NCI-H69 (cell line): ENCODE measurements at regions not wholly inside any gene's neighbourhood (a gene's known extent, or its start where the extent isn't known, plus 50 kb on each side); places are given as distances from the start of the nearest gene placed in this dataset.
A peak's percentile ranks its signal among the peaks of the same experiment; 100 is the strongest.

Source experiments
- DNase-seq: peaks from one replicate; lab custom pipeline; 2025; lab: John Stamatoyannopoulos, UW

DNA sequence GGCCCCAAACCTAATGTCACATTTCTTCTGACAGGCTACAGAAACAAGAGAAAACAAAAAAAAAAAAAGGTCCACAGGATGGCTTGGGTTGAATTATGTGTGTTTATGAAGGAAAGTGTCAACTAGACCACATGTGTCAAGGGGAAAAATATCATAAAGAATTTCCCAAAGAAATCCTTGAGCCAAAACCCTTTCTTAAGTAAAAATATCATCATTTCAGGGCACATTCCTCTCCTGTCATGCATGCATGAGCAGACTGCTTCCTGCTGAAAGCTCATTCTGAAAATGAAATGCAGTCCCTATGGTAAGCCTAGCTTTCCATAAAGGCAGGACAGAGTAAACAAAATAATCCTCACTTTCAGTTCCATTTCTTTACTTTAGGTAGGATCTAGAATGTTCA is 85.7 kb upstream of the RBBP8 start:
- peak; percentile 15 for DNase-seq

DNA sequence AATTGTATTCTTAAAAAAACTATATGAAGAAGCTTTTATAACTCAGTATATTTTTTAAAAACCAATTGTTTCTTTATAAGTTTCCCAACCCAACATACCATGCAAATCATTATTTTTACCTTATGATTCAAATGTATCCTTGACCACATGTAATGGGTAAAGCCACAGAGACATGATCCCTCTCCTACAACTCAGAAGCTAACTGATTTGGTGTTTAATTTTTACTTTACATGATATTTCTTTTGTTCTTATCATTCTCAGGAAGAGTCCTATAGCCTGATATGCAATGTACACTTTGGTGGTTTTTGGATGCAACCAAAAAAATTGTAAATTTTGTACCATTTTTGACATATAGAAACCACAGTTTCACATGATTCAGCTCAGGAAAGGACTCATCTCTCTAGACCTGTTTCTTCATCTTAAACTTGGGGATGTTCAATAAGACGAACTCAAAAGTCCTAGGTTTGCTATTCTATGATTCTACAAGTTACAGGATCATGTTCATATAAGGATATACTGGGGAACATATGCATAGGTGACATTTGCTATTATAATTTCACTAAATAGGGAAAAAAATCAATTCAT is 85.2 kb upstream of the RBBP8 start:
- no peak for DNase-seq

DNA sequence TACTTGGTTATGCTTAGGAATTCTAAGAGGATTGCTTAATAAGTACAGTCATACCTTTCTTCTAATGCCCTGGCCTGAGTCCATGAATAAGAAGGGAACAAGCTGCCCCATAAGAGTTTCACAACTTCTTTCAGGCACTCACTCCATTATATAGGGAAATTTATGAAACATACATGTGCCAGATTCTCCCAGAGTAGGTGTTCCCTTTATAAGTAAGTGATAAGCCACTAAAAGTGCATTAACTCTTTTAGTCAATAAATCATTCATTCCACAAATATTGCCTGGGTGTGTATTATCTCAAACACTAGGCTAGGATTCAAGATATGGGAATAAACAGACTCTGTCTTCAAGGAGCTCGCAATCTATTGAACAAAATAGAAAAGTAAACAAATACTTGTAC is 84.5 kb upstream of the RBBP8 start:
- no peak for DNase-seq

DNA sequence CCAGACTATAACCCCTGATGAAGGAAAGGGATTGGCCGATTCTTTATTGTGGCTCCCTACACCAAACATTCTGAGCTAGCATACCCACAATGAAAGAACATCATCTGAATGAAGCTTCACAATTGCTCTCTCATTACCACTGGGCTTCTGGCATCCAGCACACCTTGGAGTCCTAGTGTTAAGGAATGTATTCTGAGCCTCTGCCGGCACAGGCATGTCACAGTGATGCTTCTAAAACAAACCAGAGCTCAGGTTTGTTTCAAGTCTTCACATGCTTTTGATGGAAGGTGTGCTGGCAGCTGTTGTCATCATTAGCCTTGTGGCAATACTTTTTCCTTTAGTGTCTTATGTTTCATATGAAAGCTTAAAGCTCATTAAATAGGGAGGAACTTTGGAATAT is 76.3 kb upstream of the RBBP8 start:
- DNase-seq: no peak

GRCh38 chr18:22858121-22858520 is 75.0 kb upstream of the RBBP8 start:
- peak; percentile 26 for DNase-seq

GRCh38 chr18:22860807-22861206 is 72.3 kb upstream of the RBBP8 start:
- DNase-seq: no peak

DNA sequence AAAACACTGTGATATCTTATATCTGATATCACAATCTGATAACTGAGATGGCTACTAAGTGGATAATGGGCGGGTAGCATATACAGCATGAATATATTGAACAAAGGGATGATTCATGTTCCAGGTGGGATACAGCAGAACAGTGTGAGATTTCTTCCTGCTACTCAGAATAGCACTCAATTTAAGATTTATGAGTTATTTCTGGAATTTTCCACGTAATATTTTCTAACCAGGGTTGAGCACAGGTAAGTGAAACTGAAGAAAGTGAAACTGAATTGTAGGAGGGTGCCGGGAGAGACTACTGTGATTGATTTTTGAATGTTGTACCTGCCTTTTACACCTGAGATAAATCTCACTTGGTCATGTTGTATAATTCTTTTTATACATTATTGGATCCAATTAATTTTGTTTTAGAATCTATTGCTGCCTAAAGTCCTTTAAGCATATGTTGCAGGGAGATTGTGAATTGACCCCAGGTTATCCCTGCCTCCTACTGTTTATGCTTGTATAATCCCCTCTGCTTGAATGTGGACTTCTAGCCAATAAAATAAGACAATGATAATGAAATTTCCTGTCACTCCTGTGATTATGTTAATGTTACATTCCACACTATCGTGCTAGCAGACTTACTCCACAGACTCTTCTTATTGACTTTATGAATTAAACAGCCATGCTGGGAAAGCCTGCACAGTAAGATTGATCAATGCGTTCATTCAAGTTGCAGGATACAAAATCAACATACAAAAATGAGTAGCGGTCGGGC is 67.6 kb upstream of the RBBP8 start:
- peak; percentile 27 for DNase-seq

GRCh38 chr18:22868831-22869230 is 64.3 kb upstream of the RBBP8 start:
- DNase-seq: no peak

- peak; percentile 31 for DNase-seq
Measured at GRCh38 chr18:22871809-22872525, 61.2 kb upstream of the RBBP8 start.

- no peak for DNase-seq
Measured at GRCh38 chr18:22872900-22873537, 60.1 kb upstream of the RBBP8 start.

DNA sequence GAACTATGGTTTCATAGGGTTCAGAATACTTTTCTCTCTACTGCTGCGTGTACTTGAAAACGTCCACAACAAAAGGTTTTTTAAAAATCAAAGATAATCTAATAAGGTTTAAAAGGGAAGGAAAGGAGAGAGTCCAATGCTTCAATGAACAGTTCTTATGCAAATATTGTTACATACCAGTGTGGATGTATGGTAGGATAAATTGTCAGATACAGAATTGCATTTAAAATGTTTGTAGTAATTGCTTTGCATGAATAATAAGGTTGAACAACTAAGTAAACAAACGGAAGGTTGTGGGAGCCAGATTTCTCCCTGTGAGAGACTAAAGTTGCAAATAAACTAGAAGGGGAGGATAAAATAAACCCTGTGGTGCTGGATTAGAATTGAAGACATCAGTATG is 53.8 kb upstream of the RBBP8 start:
- peak; percentile 61 for DNase-seq

DNA sequence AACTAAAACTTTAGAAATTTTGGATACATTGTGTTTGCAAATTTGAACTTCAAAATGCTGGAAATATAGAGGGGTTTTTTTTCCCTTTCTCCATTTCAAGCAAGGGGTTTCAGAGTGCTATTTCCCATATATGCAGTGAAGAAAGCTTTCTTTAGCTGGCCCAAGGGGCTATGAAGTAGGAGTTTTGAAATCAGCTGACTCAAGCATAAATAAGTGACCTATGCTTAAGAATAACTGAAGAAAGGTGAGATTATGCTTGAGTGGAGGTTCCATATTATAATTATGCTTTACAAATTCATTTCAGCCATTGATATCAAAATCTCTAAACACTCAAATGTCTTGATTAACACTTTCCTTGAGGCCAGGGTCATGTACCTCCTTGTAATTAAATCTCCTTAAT is 51.0 kb upstream of the RBBP8 start:
- DNase-seq: no peak

- peak; percentile 12 for DNase-seq
Measured at GRCh38 chr18:22883179-22883578, 49.9 kb upstream of the RBBP8 start.
